ENCODE measurements at regions not wholly inside any gene's neighbourhood (a gene's known extent, or its start where the extent isn't known, plus 50 kb on each side); places are given as distances from the start of the nearest gene placed in this dataset.

GRCh38 chr20:54849741-54850140 lies 374.3 kb downstream of the DOK5 start:
- TF ChIP-seq ZFX (IDR thresholded peaks at IDR 0.05; ENCODE audit: borderline replicate concordance), result no peak
- TF ChIP-seq CTCF (IDR thresholded peaks at IDR 0.05), result no peak
- H3K27ac ChIP-seq, result no peak overlapping the region

GRCh38 chr20:54848984-54849538 lies 373.7 kb downstream of the DOK5 start:
- TF ChIP-seq ZFX (IDR thresholded peaks at IDR 0.05; ENCODE audit: borderline replicate concordance), result no peak
- no peak for TF ChIP-seq CTCF (IDR thresholded peaks at IDR 0.05)

GRCh38 chr20:54848262-54848661 lies 372.9 kb downstream of the DOK5 start:
- TF ChIP-seq ZFX (IDR thresholded peaks at IDR 0.05; ENCODE audit: borderline replicate concordance) (no peak), CTCF (IDR thresholded peaks at IDR 0.05) (no peak)
- H3K27ac ChIP-seq, result no peak overlapping the region

More at GRCh38 chr20:54848984-54849538, 373.7 kb downstream of the DOK5 start:
- no peak overlapping the region for H3K27ac ChIP-seq

GRCh38 chr20:54846948-54847347 lies 371.6 kb downstream of the DOK5 start:
- TF ChIP-seq ZFX (IDR thresholded peaks at IDR 0.05; ENCODE audit: borderline replicate concordance), result no peak
- no peak for TF ChIP-seq CTCF (IDR thresholded peaks at IDR 0.05)
- no peak overlapping the region for H3K27ac ChIP-seq

GRCh38 chr20:54844346-54844745 lies 369.0 kb downstream of the DOK5 start:
- TF ChIP-seq ZFX (IDR thresholded peaks at IDR 0.05; ENCODE audit: borderline replicate concordance), result no peak
- TF ChIP-seq CTCF (IDR thresholded peaks at IDR 0.05), result no peak
- no peak overlapping the region for H3K27ac ChIP-seq

GRCh38 chr20:54843865-54844264 lies 368.5 kb downstream of the DOK5 start:
- no peak for TF ChIP-seq CTCF (IDR thresholded peaks at IDR 0.05)
- H3K27ac ChIP-seq, result no peak overlapping the region

- no peak for TF ChIP-seq CTCF (IDR thresholded peaks at IDR 0.05)
- TF ChIP-seq ZFX (IDR thresholded peaks at IDR 0.05; ENCODE audit: borderline replicate concordance), result no peak
- no peak overlapping the region for H3K27ac ChIP-seq
Observed at GRCh38 chr20:54843431-54843830, 368.0 kb downstream of the DOK5 start.
